CD14-positive monocyte (primary cell): ENCODE measurements at regions not wholly inside any gene's neighbourhood (a gene's known extent, or its start where the extent isn't known, plus 50 kb on each side); places are given as distances from the start of the nearest gene placed in this dataset.
"Not testable (repeated sequence)": the region's sequence is repeated elsewhere in the genome, so short reads cannot be mapped to it uniquely, and the experiment has no call there.

Source experiments
- DNase-seq, 3 donors: peaks; one replicate each; pipeline ENCODE4 v3.0.0-alpha.2; 2011 to 2022
- H2AFZ ChIP-seq: 2 replicates; pipeline ENCODE4 v1.6.0; 2012; ENCODE audit warnings: mild to moderate bottlenecking, low read depth, low read length, inconsistent platforms; ENCODE audit not compliant: insufficient read depth, poor library complexity, severe bottlenecking
- H3K27ac ChIP-seq, 2 donors: 1 replicate in 1 of 2; 2 replicates in 1 of 2; pipeline ENCODE4 v1.5.1; 2012 to 2013; ENCODE audit warnings: low read length in 2 of 2, control low read depth in 1 of 2, inconsistent platforms in 1 of 2, low read depth in 1 of 2, mild to moderate bottlenecking in 1 of 2
- H3K27me3 ChIP-seq, 2 donors: one replicate each; pipeline versions ENCODE4 v1.6.0 to v1.6.1; 2011 to 2013; ENCODE audit warnings: low read length in 2 of 2; ENCODE audit not compliant: control insufficient read depth in 2 of 2, insufficient read depth in 2 of 2
- H3K36me3 ChIP-seq, 2 donors: replicated peaks in 1 of 2; 1 replicate in 1 of 2; 2 replicates in 1 of 2; pipeline versions ENCODE4 v1.5.1 to v1.6.1; 2012 to 2013; ENCODE audit warnings: low read length in 2 of 2, control low read depth in 1 of 2, inconsistent platforms in 1 of 2, mild to moderate bottlenecking in 1 of 2; ENCODE audit not compliant: insufficient read depth in 2 of 2, control insufficient read depth in 1 of 2
- H3K4me1 ChIP-seq, 2 donors: 1 replicate in 1 of 2; 2 replicates in 1 of 2; pipeline versions ENCODE4 v1.5.1 to v1.6.1; 2012 to 2013; ENCODE audit warnings: low read length in 2 of 2, control low read depth in 1 of 2, inconsistent platforms in 1 of 2, mild to moderate bottlenecking in 1 of 2, moderate library complexity in 1 of 2; ENCODE audit not compliant: insufficient read depth in 2 of 2, control insufficient read depth in 1 of 2
- H3K4me2 ChIP-seq: replicated peaks from 2 replicates; pipeline ENCODE3; 2012; ENCODE audit warnings: low read length, moderate library complexity, mild to moderate bottlenecking; ENCODE audit not compliant: poor library complexity, severe bottlenecking; ENCODE audit errors: extremely low read depth
- H3K4me3 ChIP-seq, 3 experiments: fragments of 200-600 bp in 1 of 3; sonication (generic) in 1 of 3; replicated peaks in 1 of 3; 1 replicate in 2 of 3; 2 replicates in 1 of 3; pipeline ENCODE4 v1.5.1; 2011 to 2013; ENCODE audit warnings: low read length in 3 of 3, mild to moderate bottlenecking in 3 of 3, control low read depth in 2 of 3, low read depth in 2 of 3, inconsistent platforms in 1 of 3, moderate library complexity in 1 of 3
- H3K79me2 ChIP-seq: 2 replicates; pipeline ENCODE4 v1.6.0; 2012; ENCODE audit warnings: mild to moderate bottlenecking, control low read depth, inconsistent platforms, low read length, moderate library complexity; ENCODE audit not compliant: insufficient read depth
- H3K9ac ChIP-seq: 2 replicates; pipeline ENCODE4 v1.6.0; 2017; ENCODE audit warnings: low read length, mild to moderate bottlenecking; ENCODE audit not compliant: insufficient read depth, poor library complexity, severe bottlenecking
- H3K9me3 ChIP-seq, 2 donors: replicated peaks in 1 of 2; 1 replicate in 1 of 2; 2 replicates in 1 of 2; pipeline versions ENCODE4 v1.5.1 to v1.6.1; 2012 to 2013; ENCODE audit warnings: low read length in 2 of 2, control low read depth in 1 of 2; ENCODE audit not compliant: control insufficient read depth in 1 of 2, insufficient read depth in 1 of 2
- H4K20me1 ChIP-seq: 2 replicates; pipeline ENCODE4 v1.6.0; 2012; ENCODE audit warnings: mild to moderate bottlenecking, low read length, control low read depth, moderate library complexity; ENCODE audit not compliant: insufficient read depth
- H3K27ac Mint-ChIP-seq, 7 donors: one replicate each; pipeline ENCODE4 v1.8.0; 2020; ENCODE audit warnings: mild to moderate bottlenecking in 7 of 7, mixed read lengths in 7 of 7, moderate library complexity in 6 of 7, inconsistent platforms in 2 of 7
- H3K27me3 Mint-ChIP-seq, 3 donors: one replicate each; pipeline ENCODE4 v1.8.0; 2021 to 2022; ENCODE audit warnings: low read depth in 3 of 3, mild to moderate bottlenecking in 3 of 3, mixed read lengths in 3 of 3, moderate library complexity in 3 of 3, inconsistent platforms in 1 of 3
- H3K36me3 Mint-ChIP-seq, 2 donors: one replicate each; pipeline ENCODE4 v1.8.0; 2020; ENCODE audit warnings: mixed read lengths in 2 of 2, inconsistent platforms in 1 of 2, mild to moderate bottlenecking in 1 of 2
- H3K4me1 Mint-ChIP-seq: one replicate; pipeline ENCODE4 v1.8.0; 2020; ENCODE audit warnings: mild to moderate bottlenecking, mixed read lengths
- H3K4me3 Mint-ChIP-seq, 2 donors: one replicate each; pipeline ENCODE4 v1.8.0; 2020; ENCODE audit warnings: mild to moderate bottlenecking in 2 of 2, mixed read lengths in 2 of 2, moderate library complexity in 1 of 2
- H3K9me3 Mint-ChIP-seq, 7 donors: one replicate each; pipeline ENCODE4 v1.8.0; 2020 to 2022; ENCODE audit warnings: mixed read lengths in 7 of 7, mild to moderate bottlenecking in 6 of 7, moderate library complexity in 6 of 7, inconsistent platforms in 2 of 7
- WGBS: methylation state at CpG from one replicate; pipeline ENCODE4 v1.1.5; 2013; ENCODE audit warnings: missing lambda C conversion rate; ENCODE audit not compliant: insufficient coverage; 5-methylcytosine and 5-hydroxymethylcytosine counted together
- intact Hi-C, 2 donors: fragments of 100-400 bp; cut with micrococcal nuclease; formaldehyde crosslinking; loops; one replicate each; pipeline versions ENCODE4 v1.15.0 to v1.15.1; 2023
- TF ChIP-seq, protein P1 (sequence below): fragments of 200-600 bp; IDR thresholded peaks from one replicate; pipeline ENCODE4 v1.8.0; 2022; ENCODE audit warnings: antibody characterized with exemption, mild to moderate bottlenecking

DNA sequence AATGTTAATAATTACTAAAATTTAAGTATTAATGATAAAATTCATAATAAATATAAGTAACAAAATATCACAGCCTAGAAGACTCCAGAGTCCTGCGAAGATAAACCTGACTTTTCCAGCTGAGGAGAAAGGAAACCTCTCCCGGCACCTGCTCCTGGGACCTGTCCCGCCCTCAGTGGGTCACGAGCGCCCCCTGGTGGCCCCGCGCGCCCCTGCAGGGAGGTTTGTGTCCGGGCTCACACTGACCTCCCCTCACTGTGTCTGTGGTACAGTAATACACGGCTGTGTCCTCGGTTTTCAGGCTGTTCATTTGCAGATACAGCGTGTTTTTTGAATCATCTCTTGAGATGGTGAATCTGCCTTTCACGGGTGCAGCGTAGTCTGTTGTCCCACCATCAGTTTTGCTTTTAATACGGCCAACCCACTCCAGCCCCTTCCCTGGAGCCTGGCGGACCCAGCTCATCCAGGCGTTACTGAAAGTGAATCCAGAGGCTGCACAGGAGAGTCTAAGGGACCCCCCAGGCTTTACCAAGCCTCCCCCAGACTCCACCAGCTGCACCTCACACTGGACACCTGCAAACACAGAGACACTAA lies 627.1 kb downstream of the TMEM121 start:
- H2AFZ ChIP-seq, H3K27me3 Mint-ChIP-seq, H3K4me3 ChIP-seq, H3K9me3 Mint-ChIP-seq, H3K79me2 ChIP-seq, H3K27me3 ChIP-seq, H3K27ac ChIP-seq, H3K36me3 ChIP-seq, H3K9me3 ChIP-seq, H3K4me1 ChIP-seq, H3K27ac Mint-ChIP-seq, H3K9ac ChIP-seq, H3K4me1 Mint-ChIP-seq, H3K36me3 Mint-ChIP-seq, H4K20me1 ChIP-seq, H3K4me2 ChIP-seq, intact Hi-C loops: not testable (repeated sequence)
- peak; percentile 18 to 40 (median 33) for DNase-seq
- H3K4me3 Mint-ChIP-seq, result peak overlapping the region in 1 of 2 donors; percentile 12
- 23% methylated on average over 15 of the region's 17 CpGs for WGBS
- TF ChIP-seq, protein P1, sequence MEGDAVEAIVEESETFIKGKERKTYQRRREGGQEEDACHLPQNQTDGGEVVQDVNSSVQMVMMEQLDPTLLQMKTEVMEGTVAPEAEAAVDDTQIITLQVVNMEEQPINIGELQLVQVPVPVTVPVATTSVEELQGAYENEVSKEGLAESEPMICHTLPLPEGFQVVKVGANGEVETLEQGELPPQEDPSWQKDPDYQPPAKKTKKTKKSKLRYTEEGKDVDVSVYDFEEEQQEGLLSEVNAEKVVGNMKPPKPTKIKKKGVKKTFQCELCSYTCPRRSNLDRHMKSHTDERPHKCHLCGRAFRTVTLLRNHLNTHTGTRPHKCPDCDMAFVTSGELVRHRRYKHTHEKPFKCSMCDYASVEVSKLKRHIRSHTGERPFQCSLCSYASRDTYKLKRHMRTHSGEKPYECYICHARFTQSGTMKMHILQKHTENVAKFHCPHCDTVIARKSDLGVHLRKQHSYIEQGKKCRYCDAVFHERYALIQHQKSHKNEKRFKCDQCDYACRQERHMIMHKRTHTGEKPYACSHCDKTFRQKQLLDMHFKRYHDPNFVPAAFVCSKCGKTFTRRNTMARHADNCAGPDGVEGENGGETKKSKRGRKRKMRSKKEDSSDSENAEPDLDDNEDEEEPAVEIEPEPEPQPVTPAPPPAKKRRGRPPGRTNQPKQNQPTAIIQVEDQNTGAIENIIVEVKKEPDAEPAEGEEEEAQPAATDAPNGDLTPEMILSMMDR, result peak; percentile 92

DNA sequence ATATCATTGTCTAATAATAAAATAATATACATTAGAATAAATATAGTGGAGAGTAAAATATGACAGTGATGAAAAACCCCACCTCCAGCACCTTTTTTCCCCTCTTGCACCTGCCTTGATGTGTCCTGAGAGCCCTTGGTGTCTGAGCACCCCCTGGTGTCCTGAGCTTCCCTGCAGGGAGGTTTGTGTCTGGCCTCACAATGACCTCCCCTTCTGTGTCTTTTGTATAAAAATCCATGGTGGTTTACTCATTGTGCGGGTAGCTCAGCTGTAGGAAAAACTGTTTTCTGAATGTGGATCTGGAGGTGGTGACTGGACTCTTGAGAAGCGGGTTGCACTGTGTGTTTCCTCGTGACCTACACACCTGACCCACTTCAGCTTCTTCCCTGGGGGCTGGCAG lies 636.9 kb downstream of the TMEM121 start:
- H3K4me2 ChIP-seq, result no peak overlapping the region
- no peaks in the 10 kb centered on the region for H3K79me2 ChIP-seq
- Mint-ChIP-seq H3K27me3 (peaks cover 0 to 6% (median 3%) of the 10 kb centered on the region in 3 donors), H3K4me3 (no peak overlapping the region), H3K27ac (no peak overlapping the region), H3K4me1 (no peaks in the 10 kb centered on the region), H3K36me3 (no peaks in the 10 kb centered on the region), H3K9me3 (peaks cover 0 to 6% (median 2%) of the 10 kb centered on the region in 7 donors)
- no peaks in the 10 kb centered on the region for H3K9me3 ChIP-seq
- intact Hi-C loops, result no loop called here
- no peaks in the 10 kb centered on the region for H4K20me1 ChIP-seq
- no peaks in the 10 kb centered on the region for H3K36me3 ChIP-seq
- H3K27me3 ChIP-seq, result no peaks in the 10 kb centered on the region
- no peak overlapping the region for H3K27ac ChIP-seq
- H3K4me3 ChIP-seq, result no peak overlapping the region
- DNase-seq, result no peak
- TF ChIP-seq, protein P1, result no peak
- H2AFZ ChIP-seq, result no peak overlapping the region
- no peak overlapping the region for H3K9ac ChIP-seq
- H3K4me1 ChIP-seq, result no peaks in the 10 kb centered on the region
- 80% methylated on average over 1 of the region's 3 CpGs for WGBS

DNA sequence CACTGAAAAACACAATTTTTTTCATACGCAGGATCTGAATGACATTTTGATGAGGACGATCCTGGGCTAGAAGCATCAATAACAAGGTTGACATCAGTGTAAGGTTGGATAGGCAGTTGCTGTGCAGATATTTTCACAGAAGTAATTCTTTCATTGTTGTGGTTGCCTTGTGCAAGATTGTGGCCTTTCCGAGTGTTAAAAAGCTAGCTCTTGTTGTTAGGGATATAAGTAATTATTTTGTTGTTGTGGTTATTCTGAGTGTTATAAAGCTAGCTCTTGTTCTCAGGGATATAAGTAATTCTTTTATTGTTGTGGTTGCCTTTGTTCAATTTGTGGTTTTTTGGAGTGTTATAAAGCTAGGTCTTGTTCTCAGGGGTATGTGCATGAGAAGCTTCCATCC lies 637.4 kb downstream of the TMEM121 start:
- H3K4me2 ChIP-seq, DNase-seq, H3K4me1 Mint-ChIP-seq, H3K9me3 ChIP-seq, H3K9me3 Mint-ChIP-seq, intact Hi-C loops, H4K20me1 ChIP-seq, H2AFZ ChIP-seq, H3K79me2 ChIP-seq, H3K27ac Mint-ChIP-seq, H3K27me3 Mint-ChIP-seq, H3K36me3 ChIP-seq, H3K36me3 Mint-ChIP-seq, H3K4me3 Mint-ChIP-seq, H3K4me1 ChIP-seq, H3K4me3 ChIP-seq, H3K27me3 ChIP-seq, H3K9ac ChIP-seq, H3K27ac ChIP-seq: not testable (repeated sequence)
- 87% methylated on average over 2 of the region's 3 CpGs for WGBS
